GM18861 (cell line): ENCODE measurements at regions not wholly inside any gene's neighbourhood (a gene's known extent, or its start where the extent isn't known, plus 50 kb on each side); places are given as distances from the start of the nearest gene placed in this dataset.

ENCODE experiments used
- ATAC-seq: cut with Tn5 transposase; IDR thresholded peaks from one replicate; pipeline ENCODE4 v1.9.1; 2021; ENCODE audit not compliant: unreplicated experiment

DNA sequence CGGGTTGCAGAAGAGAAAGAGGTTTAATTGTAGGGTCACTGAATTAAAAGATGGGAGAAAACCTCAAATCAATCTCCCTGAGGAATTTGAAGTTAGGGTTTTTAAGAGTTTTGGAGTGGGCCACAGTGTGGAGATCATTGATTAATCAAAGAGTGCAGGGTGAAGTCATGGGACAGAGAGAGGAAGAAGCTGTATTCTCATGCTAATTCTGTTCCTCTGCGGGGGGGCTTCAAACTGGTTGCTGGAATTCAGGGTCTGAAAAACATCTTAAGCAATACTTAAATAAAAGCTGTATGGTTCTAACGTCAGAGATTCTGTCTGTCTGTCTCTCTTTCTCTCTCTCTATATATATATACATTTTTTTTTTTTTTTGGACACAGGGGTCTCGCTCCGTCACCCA, 169.8 kb upstream of the SPATS2L start:
- no peak for ATAC-seq

DNA sequence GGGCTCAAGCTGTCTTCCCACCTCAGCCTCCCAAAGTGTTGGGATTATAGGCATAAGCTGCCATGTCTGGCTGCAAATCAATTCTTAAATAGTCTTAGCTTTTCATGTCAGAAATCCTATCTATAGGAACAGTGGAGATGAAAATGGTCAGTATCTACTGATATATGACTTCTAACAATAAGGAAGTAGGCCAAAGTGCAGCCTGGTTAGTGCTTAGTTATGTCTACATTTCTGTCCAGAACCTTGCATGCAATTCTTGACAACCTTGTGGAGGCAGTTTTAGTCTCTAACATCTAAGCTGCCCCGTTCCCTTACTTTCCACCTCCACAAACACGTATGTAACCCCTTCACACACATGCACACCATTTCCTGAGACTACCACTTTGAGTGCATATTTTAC, 169.2 kb upstream of the SPATS2L start:
- no peak for ATAC-seq

GRCh38 chr2:200137691-200138090, 168.8 kb upstream of the SPATS2L start:
- no peak for ATAC-seq

GRCh38 chr2:200138391-200139124, 167.9 kb upstream of the SPATS2L start:
- no peak for ATAC-seq

GRCh38 chr2:200144571-200144970, 161.9 kb upstream of the SPATS2L start:
- ATAC-seq = no peak

DNA sequence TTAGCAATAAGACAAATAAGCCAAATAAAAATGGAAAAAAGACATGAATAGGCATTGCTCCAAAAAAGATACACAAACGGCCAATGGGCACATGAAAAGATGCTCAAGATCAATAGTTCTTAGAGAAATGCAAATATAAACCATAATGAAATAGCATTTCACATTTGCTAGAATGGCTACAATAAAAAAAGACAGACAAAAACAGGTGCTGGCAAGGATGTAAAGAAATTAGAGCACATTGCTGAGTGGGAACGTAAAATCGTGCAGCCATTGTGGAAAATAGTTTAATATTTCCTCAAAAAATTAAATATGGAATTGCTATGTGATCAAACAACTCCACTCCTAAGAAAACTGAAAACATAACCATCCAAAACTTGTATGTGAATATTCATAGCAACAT, 160.0 kb upstream of the SPATS2L start:
- ATAC-seq = no peak

- ATAC-seq = no peak
These were observed 159.1 kb upstream of the SPATS2L start for GRCh38 chr2:200147371-200147770.

- ATAC-seq = no peak
These were observed 158.1 kb upstream of the SPATS2L start for GRCh38 chr2:200148366-200148765.

DNA sequence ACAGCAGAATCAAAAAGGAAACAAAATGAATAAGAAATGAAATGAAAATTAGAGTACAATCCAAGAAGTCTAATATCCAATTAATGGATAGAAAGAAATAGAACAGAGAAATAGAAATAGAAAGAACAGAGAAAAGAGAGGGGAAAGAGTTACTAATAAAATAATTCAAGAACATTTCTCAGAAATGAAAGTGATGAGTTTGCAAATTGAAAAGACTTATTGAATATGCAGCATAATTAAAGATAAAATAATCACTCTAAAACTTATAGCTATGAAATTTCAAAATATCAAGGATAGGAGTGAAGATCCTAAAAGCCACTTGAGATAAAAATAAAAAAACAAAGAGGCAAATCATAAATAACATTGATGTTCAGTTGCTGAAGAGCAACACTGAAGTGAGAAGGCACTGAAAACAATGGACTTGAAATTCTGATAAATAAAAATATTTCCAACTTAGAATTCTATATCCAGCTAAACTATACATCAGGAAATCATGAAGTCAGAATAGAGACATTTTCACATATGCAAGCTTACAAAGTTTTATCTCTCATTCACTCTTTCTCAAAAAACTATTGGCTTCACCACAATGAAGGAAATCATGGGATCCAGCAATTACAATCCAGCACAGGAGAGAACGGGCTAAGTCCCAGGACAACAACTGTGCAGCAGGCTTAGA, 155.9 kb upstream of the SPATS2L start:
- no peak for ATAC-seq

DNA sequence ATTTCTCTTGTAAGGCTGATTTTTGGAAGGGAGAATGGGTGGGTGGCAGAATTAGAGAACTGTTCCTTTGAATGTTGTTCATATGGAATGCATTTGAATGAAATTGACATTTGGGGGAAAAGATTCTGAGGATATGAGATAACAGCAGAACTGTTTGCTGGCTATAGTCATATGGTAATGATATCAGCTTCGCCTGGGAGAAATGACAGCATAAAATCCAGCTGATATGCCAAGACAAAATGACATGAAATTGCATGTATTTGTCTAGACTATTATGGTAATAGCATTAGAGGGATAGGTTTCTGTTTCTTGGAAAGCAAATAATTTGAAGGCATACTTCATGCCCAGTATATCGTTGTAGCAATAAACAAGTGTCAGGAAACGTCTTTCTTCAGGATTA, 150.8 kb upstream of the SPATS2L start:
- no peak for ATAC-seq

DNA sequence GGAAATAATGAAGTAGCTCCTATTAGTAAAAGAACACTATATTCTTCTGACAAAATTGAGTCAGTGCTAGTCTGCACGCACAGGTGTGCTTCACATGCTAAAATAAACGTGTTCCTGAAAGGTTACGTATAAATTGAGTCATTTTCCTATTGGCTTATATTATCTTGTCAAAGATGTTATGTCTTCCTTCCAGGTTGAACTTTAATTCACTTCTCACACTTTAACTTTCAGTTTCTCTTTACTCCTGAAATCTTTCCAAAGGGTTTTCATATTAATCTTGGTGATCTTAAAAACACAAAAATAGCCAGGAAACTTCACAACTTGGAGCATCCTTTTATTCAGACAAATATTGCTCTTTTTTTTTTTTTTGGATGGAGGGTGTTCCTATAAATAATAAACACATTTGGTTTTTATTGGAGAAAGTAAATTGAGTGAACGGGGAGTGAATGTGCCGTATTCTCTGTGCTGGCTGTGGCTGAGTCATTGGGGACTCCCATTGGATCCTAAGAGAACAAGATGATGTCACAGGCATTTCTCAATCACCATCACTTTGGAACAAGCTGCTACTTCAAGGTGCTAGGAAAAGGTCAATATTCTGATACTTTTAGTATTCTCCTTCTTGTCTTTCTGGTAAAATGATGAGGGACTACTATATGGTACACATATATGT, 150.2 kb upstream of the SPATS2L start:
- ATAC-seq = no peak

- ATAC-seq = no peak
These were observed 147.7 kb upstream of the SPATS2L start for GRCh38 chr2:200158647-200159356.

DNA sequence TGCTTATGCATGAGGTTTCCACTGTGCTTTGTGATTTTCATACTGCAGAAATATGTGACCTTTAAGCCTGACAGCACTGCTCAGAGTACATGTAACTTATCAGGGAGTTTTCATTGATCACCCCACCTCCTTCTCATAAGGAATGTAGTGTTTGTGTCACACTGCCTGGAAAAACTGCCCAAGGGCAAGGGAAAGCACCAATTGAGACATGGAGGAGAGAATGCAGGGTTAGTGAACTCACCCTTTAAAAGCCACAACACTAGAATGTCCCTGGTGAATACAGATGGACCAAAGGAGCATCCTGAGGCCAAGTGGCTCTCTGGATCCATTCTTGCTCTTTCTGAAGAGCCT, 147.2 kb upstream of the SPATS2L start:
- ATAC-seq = no peak

DNA sequence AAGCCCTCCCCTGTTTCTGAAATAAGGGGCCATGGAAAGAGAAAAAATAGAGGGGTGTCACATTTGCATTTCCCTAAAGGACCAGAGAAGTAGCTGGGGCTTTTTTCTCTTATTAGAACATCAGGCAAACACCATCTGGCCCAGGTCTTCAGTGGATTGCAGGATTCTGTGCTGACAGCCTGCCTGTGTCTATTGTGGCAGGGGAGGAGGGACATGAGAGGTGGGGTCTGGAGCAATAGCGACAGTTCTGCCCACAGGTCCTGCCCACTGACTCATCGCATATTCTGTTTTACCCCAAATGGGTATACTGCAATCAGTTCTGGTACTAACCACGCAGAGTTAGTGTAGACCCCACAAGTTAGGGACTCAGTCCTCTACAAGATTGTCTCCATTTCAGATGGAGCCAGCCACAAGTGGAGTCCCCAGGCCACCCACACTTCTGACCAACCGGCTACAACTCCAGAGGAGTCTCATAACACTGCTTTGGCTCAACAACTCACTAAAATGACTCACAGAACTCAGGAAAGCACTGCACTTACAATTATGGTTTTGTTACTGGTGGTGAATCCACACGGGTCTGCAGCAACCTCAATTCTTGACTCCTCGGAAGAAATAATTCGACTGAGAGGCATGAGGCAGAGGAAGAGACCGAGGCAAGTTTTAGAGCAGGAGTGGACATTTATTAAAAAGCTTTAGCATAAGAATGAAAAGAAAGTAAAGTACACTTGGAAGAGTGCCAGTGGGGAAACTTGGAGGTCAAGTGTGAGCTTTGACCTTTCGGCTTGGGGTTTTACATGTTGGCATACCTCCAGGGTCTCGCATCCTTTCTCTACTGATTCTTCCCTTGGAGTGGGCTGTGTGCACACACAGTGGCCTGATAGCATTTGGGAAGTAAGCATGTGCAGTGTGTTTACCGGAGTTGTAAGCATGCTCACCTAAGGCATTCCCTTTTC, 146.4 kb upstream of the SPATS2L start:
- ATAC-seq = no peak

GRCh38 chr2:200161458-200161857, 145.0 kb upstream of the SPATS2L start:
- ATAC-seq = no peak

DNA sequence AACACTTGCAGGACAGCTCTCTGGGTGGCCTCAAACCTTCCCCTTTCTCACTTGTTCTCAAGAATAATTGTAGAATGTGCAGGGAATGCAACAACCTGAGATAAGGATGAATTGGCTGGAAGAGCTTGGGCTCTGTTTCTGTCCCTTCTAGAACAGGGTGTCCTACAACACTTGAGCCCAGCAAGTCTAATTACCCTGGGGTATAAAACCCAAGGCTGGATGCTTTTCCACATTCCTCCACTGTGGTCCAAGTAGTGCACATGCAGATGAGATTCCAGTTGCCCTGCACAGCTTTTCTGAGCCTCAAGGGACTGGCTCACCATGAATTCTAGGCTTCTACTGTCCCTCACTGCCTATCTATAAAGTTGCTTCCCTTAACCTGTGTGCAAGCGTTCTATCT, 140.8 kb upstream of the SPATS2L start:
- no peak for ATAC-seq

DNA sequence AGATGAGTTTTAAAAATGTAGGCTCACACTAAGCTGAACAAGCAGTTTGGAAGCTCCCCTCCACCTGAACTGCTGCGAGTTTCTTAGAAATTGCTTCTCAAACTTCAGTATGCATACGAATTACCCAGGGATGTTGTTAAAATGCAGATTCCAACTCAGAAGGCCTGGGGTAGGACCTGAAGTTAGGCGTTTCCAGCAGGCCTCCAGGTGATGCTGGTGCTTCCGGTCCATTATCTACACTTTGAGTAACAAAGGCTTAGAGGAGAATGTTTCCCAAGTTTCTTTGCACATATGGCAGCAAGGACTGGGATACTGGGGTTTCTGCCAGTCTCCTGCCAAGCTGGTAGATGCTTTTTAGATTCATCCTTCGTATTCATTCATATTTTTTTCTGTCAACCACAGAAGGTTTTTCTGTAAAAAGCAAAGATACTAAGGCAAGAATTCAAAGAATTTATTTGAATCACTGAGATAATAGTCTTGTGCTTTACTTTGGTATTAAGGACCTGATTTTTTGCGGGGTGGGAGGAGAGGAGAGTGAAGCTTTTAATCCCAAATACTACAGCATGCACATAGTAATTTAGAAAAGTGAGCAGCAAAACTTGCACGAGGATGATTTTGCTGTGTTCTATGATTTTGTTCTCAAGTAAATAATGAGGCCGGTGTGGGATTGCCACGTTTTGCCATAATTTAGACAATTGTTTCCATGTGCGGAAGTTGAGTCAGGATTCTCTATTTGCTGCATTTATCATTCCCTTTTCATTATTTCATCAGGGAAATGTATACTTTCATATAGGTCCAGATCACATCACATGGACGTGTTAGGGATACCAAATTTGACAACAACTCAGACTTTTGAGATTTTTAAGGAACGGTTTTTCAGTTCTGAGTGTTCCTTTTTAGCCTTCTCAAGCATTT, 137.6 kb upstream of the SPATS2L start:
- no peak for ATAC-seq

DNA sequence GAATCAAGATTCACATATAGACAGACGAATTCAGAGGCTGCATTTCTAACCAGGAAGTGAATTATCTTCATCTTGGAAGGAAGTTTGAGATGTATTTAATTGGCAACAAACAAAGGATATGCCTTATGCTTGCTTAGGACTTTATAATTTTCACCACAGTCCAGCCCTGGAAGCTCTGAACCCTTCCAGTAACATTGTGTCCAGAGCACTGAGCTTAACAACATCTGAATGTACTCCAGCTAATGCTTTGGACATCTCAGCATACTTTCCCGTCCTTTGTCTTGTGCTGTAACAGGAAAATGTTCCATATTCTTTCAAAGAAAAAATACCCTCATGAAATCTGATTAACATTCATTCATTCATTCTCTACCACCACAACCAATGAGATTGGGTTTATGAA, 136.3 kb upstream of the SPATS2L start:
- no peak for ATAC-seq

DNA sequence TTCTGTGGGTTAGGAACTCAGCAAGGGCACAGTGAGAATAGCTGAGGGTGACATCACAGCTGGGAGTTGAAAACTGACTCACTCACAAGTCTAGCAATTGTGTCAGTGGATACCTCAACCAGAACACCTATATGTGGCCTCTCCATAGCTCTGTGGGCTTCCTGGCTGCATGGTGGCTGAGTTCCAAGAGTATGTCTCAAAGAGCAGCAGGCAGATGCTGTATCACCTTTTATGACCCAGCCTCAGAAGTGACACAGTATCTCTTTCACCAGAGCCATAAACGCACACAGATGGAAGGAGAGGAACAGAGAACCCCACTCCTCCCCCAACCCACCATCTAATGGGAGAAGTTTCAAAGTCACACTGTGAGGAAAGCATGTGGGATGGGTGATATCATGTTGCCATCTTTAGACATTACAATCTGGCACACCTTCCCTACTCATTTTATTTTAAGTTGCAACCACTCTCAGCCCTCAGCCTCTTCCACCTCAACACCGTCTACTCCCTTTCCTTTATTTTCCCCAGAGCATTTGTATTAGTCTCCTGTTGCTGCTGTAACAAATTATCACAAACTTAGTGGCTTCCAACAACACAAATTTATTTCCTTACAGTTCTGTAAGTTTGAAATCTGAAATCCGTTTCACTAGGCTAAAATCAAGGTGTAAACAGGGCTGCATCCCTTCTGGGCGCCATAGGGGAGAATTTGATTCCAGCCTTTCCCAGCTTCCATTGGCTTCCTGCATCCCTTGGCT, 134.6 kb upstream of the SPATS2L start:
- no peak for ATAC-seq
